Endothelial cell of umbilical vein (primary cell): ENCODE measurements at regions not wholly inside any gene's neighbourhood (a gene's known extent, or its start where the extent isn't known, plus 50 kb on each side); places are given as distances from the start of the nearest gene placed in this dataset.

Experiments
- CTCF ChIP-seq, 2 donors: IDR thresholded peaks; 1 replicate in 1 of 2; 2 replicates in 1 of 2; pipeline ENCODE4 v1.5.1; 2011; ENCODE audit warnings: low read length in 2 of 2, mild to moderate bottlenecking in 2 of 2, moderate library complexity in 2 of 2, control low read depth in 1 of 2, inconsistent platforms in 1 of 2, low read depth in 1 of 2; ENCODE audit not compliant: insufficient read depth in 1 of 2; ENCODE audit errors: extremely low read depth in 1 of 2
- FOS ChIP-seq: IDR thresholded peaks from 2 replicates; pipeline ENCODE4 v1.6.1; 2011; ENCODE audit warnings: mild to moderate bottlenecking, low read length, moderate library complexity, borderline replicate concordance; ENCODE audit not compliant: insufficient read depth

GRCh38 chr18:51659781-51660180 is 462.3 kb upstream of the MEX3C start:
- no peak for TF ChIP-seq FOS
- no peak for TF ChIP-seq CTCF (IDR thresholded peaks at IDR 0.05; ENCODE audit: extremely low read depth in 1 of 2, insufficient read depth in 1 of 2, low read depth in 1 of 2, low read length in 2 of 2)
